Calu3 (cell line): ENCODE measurements at regions not wholly inside any gene's neighbourhood (a gene's known extent, or its start where the extent isn't known, plus 50 kb on each side); places are given as distances from the start of the nearest gene placed in this dataset.
A peak's percentile ranks its signal among the peaks of the same experiment; 100 is the strongest.

Source experiments
- BruUV-seq: library from RNA; stranded (reverse); fragments of 400-500 nt; replicated peaks from 2 replicates; lab custom pipeline; 2021; lab: Mats Ljungman, UMichigan
- CTCF ChIA-PET: fragments of 300-600 bp; sonication (Branson Sonifier 250); formaldehyde crosslinking; loops from one replicate; lab custom pipeline; 2022; ENCODE audit warnings: antibody characterized with exemption; lab: Charles Lee
- DNase-seq: peaks from one replicate; pipeline ENCODE4 v3.0.0; 2022
- H3K27ac Mint-ChIP-seq: one replicate; pipeline ENCODE4 v1.8.0; 2022; ENCODE audit warnings: mixed read lengths; ENCODE audit not compliant: unreplicated experiment
- H3K27me3 Mint-ChIP-seq: one replicate; pipeline ENCODE4 v1.8.0; 2022; ENCODE audit warnings: mixed read lengths; ENCODE audit not compliant: unreplicated experiment
- H3K36me3 Mint-ChIP-seq: one replicate; pipeline ENCODE4 v1.8.0; 2022; ENCODE audit warnings: mild to moderate bottlenecking, moderate library complexity, mixed read lengths; ENCODE audit not compliant: insufficient read depth, unreplicated experiment
- H3K4me1 Mint-ChIP-seq: one replicate; pipeline ENCODE4 v1.8.0; 2022; ENCODE audit warnings: mild to moderate bottlenecking, low read depth, mixed read lengths; ENCODE audit not compliant: unreplicated experiment
- H3K4me3 Mint-ChIP-seq: one replicate; pipeline ENCODE4 v1.8.0; 2022; ENCODE audit warnings: mild to moderate bottlenecking, low read depth, moderate library complexity, mixed read lengths; ENCODE audit not compliant: unreplicated experiment
- H3K9me3 Mint-ChIP-seq: one replicate; pipeline ENCODE4 v1.8.0; 2022; ENCODE audit warnings: low read depth, mixed read lengths; ENCODE audit not compliant: unreplicated experiment
- intact Hi-C: fragments of 100-400 bp; cut with micrococcal nuclease; formaldehyde crosslinking; loops from one replicate; pipeline ENCODE4 v1.10.0; 2022; ENCODE audit not compliant: unreplicated experiment
- TF ChIP-seq, protein P1 (sequence below): fragments of 200-600 bp; IDR thresholded peaks from one replicate; pipeline ENCODE4 v1.8.0; 2022; ENCODE audit warnings: antibody characterized with exemption; ENCODE audit not compliant: unreplicated experiment

DNA sequence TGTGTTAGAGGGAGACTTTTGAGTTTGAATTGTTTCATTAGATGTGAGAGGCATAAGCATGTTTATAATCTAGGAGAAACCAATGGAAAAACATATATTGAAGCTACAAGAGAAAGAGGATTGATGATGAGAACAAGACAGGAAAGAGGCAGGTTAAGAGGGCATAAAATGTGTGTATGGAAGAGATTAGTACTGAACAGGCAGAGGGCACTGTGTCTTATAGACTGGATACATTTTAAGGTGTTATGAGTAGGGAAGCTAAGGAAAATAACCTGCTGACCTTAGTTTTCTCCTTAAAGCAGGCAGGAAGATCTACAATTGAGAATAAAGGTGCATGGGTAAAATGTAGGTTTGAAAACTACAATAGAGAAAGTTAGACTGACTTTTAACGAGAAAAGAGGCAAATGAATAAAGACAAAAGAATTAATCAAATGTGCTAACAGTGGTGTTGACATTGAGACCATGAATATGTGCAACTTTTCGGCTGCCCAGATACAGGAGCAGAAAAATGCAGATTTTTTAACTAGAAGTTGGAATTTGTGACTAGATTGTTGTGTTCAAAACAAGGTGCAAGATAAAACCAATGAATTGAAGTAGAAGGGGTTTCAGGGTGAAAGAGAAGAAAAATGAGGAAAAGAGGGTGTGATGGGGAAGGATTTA is 846.3 kb downstream of the HACE1 start:
- Mint-ChIP-seq H3K27ac (peak overlapping the region; percentile 73), H3K9me3 (peaks cover 2% of the 10 kb centered on the region), H3K4me3 (no peak overlapping the region), H3K36me3 (peaks cover 6% of the 10 kb centered on the region), H3K4me1 (peaks cover 41% of the 10 kb centered on the region), H3K27me3 (no peaks in the 10 kb centered on the region)
- intact Hi-C loops: loop anchor here (5.0 kb wide), 1 partner anchor 514 kb away; no protein-coding TSS in a partner anchor
- CTCF ChIA-PET: no interaction called here
- TF ChIP-seq, protein P1, sequence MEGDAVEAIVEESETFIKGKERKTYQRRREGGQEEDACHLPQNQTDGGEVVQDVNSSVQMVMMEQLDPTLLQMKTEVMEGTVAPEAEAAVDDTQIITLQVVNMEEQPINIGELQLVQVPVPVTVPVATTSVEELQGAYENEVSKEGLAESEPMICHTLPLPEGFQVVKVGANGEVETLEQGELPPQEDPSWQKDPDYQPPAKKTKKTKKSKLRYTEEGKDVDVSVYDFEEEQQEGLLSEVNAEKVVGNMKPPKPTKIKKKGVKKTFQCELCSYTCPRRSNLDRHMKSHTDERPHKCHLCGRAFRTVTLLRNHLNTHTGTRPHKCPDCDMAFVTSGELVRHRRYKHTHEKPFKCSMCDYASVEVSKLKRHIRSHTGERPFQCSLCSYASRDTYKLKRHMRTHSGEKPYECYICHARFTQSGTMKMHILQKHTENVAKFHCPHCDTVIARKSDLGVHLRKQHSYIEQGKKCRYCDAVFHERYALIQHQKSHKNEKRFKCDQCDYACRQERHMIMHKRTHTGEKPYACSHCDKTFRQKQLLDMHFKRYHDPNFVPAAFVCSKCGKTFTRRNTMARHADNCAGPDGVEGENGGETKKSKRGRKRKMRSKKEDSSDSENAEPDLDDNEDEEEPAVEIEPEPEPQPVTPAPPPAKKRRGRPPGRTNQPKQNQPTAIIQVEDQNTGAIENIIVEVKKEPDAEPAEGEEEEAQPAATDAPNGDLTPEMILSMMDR: no peak
- DNase-seq: no peak
- no TSS peak for BruUV-seq

DNA sequence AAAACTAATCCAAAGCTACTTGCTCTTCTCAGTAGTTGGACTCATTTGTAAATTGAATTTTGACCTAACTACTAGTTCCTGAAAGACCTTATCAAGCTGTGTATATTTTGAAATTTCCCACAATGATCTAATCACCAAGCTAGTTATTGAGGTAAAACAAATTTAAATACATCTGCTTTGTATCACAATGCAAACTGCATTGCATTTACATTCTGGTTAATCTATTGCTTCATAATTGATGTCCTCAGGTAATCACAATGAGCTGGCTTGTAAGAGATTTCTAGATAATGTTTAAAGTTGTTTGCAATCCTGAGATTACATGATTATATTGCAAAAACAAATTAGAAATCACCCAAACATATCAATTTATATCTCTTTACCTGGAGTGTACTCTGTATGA is 848.8 kb downstream of the HACE1 start:
- intact Hi-C loops: loop anchor here (5.0 kb wide), 1 partner anchor 516 kb away; no protein-coding TSS in a partner anchor
- H3K36me3 Mint-ChIP-seq: peaks cover 6% of the 10 kb centered on the region
- DNase-seq: no peak
- BruUV-seq: no TSS peak
- peaks cover 36% of the 10 kb centered on the region for H3K4me1 Mint-ChIP-seq
- no peak overlapping the region for H3K27ac Mint-ChIP-seq
- H3K9me3 Mint-ChIP-seq: peaks cover 2% of the 10 kb centered on the region
- H3K27me3 Mint-ChIP-seq: no peaks in the 10 kb centered on the region
- H3K4me3 Mint-ChIP-seq: no peak overlapping the region
- TF ChIP-seq, protein P1: no peak
- CTCF ChIA-PET: interaction anchor here (0.5 kb wide), 1 partner anchor 309 kb away, joined by 3 read pairs; no protein-coding TSS in a partner anchor

DNA sequence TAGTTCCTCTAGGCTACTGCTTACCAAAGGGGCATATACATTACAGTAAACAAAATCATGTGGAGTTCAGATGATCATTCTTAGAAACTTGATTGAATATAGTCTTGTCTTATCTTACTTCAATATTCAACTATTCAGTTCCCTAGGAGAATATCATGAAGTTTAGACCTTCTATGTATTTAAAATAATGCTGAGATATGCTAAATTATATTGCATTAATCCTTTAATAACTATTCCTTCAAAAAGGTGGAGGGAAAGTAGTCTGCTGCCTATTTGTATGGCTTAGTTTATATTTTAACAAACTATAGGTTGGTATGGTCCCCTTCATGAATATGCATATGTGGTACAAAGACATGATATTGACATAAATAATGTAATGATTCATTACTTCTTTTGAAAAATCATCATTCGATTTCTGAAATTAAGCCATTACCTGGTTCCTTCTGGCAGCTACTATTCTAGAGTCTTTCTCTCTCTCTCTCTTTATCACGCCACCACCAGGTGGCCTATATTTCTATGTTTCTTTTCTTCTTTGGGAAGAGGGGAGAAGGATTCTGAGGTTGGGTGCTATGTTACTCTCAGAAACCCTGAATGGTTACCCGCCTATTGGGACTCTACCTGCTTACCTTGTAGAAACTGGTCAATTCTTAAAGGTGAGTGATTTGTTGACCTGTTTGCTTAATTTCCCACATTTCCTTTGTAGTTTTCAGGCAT is 855.8 kb downstream of the HACE1 start:
- Mint-ChIP-seq H3K27ac (no peak overlapping the region), H3K36me3 (no peaks in the 10 kb centered on the region), H3K4me3 (no peak overlapping the region), H3K9me3 (no peaks in the 10 kb centered on the region), H3K27me3 (no peaks in the 10 kb centered on the region), H3K4me1 (no peaks in the 10 kb centered on the region)
- DNase-seq: no peak
- intact Hi-C loops: loop anchor here (5.0 kb wide), 1 partner anchor 323 kb away; no protein-coding TSS in a partner anchor
- TF ChIP-seq, protein P1: no peak
- CTCF ChIA-PET: interaction anchor here (0.7 to 0.8 kb wide), 2 partner anchors 11 to 522 kb away, joined by 3 read pairs; no protein-coding TSS in a partner anchor
- BruUV-seq: no TSS peak

DNA sequence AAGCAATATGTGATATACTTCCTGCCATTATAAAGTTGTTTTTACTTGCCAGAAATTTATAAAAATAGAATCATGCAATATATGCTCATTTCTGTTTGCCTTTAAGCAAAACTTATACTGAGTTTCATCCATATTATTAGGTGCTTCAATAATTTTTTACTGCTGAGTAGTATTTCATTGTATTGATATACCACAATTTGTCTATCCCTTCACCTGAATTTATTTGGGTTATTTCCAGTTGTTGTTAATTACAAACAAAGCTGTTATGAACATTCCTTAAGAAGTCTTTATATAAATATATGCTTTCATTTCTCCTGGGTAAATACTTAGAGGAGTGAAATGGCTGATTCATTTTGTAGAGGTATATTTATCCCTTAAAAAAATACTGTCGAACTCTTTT is 864.1 kb downstream of the HACE1 start:
- BruUV-seq: no TSS peak
- Mint-ChIP-seq H3K27me3 (no peaks in the 10 kb centered on the region), H3K27ac (no peak overlapping the region), H3K4me1 (no peaks in the 10 kb centered on the region), H3K4me3 (no peak overlapping the region), H3K9me3 (no peaks in the 10 kb centered on the region), H3K36me3 (no peaks in the 10 kb centered on the region)
- CTCF ChIA-PET: no interaction called here
- DNase-seq: no peak
- intact Hi-C loops: no loop called here
- TF ChIP-seq, protein P1: no peak
